HG03025 (cell line): ENCODE measurements at regions not wholly inside any gene's neighbourhood (a gene's known extent, or its start where the extent isn't known, plus 50 kb on each side); places are given as distances from the start of the nearest gene placed in this dataset.
"Not testable (repeated sequence)": the region's sequence is repeated elsewhere in the genome, so short reads cannot be mapped to it uniquely, and the experiment has no call there.

Source experiments
- ATAC-seq: cut with Tn5 transposase; IDR thresholded peaks from one replicate; pipeline ENCODE4 v1.9.1; 2021; ENCODE audit warnings: mild to moderate bottlenecking, moderate library complexity; ENCODE audit not compliant: unreplicated experiment, low FRiP score

DNA sequence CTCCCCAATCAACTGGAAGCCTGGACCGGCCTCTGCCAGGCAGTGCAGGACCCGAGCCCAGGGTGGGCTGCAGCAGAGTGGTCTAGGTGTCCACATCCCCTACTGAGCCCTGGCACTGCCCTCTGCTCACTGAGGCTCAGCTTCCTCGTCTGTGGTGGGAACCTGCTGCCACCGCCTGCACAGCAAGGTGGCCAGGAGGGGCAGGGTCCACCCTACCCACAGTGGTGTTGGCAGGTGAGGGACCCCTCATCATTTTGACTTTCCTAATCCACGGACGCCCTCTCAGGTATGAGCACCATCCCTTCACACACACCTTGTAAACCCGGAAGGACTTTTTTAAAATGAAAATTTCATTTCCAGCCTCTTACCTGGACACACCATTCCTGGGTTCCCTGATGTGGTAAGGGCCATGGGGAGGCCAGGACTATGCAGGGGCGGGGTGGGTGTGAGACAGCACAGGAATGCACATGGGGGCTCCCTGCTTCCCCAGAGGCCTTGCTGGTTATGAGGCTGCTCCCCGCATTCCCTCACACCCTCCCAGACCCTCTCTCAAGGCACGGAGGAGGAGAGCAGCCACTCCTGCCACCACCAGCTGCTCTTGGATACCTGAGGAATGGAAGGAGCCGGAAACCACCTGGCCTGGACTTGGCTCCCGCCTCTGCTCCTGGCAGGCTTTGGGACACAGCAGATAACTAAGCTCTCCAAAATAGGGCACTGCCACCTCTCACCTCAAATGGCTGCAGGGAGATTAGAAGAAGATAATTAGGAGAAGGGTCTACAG, 185.9 kb upstream of the TPM1 start:
- ATAC-seq, result no peak

DNA sequence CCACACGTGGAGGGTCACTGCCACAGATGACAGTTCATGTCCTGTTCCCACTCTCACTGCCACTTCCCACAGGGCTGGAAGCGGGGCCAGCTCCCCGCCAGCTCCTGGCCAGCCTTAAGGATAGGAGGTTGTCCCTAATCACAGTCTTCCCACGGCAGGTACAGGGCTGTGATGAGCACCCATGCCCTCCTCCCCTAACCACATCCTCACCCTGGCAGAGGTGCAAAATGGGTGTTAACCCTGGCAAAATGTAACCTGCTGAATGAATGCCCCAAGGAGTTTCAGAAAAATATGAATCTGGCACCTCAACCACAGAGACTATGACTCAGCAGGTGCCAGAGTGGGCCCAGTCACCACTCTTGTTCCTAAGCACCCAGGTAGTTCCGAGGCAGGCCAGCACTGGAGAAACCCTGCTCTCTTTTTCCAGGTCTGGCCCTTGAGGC, 185.1 kb upstream of the TPM1 start:
- no peak for ATAC-seq

DNA sequence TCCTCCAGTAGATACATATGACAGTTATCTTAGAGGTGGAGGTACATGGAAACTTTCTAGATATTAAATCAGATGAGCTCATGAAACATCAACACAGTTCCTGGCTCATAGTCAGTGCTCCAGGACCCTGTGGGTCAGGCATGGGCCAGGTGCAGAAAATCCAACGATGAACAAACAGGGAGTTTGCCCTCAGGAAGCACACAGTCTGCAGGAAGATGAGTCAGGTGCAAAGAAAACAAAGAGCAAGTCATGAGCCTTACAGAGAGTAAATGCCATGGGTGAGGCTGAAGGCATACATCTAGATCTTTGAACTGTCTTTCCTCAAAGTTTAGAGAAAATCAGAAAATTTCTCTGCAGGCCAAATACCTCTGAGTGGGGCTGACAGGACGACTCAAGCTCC, 184.2 kb upstream of the TPM1 start:
- ATAC-seq, result no peak

GRCh38 chr15:62862717-62863116, 179.8 kb upstream of the TPM1 start:
- ATAC-seq, result no peak

- ATAC-seq, result no peak
Measured at GRCh38 chr15:62866366-62866765, 176.2 kb upstream of the TPM1 start.

GRCh38 chr15:62867844-62868243, 174.7 kb upstream of the TPM1 start:
- ATAC-seq, result no peak

DNA sequence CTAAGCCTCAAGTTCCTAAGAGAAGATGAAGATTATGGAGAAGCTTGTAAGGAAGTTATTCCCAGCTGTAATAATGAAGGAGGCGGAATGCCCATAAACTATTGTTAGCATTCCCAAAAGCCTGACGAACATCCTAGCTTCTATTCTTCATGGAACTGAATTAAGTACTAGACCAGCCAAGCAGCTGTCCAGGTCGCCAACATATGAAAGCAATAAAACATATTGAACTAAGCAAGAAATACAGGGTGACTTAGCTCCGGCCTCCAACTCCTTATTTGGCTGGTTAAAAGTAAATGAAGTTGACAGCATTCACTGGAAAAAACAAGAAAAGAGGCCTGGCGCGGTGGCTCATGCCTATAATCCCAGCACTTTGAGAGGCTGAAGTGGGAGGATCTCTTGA, 174.0 kb upstream of the TPM1 start:
- ATAC-seq, result no peak

GRCh38 chr15:62869116-62869515, 173.4 kb upstream of the TPM1 start:
- ATAC-seq, result no peak

- ATAC-seq, result no peak
Measured at GRCh38 chr15:62870216-62870615, 172.3 kb upstream of the TPM1 start.

- not testable (repeated sequence) for ATAC-seq
Measured at GRCh38 chr15:62870701-62871100, 171.8 kb upstream of the TPM1 start.

GRCh38 chr15:62873203-62873602, 169.3 kb upstream of the TPM1 start:
- ATAC-seq, result no peak

- no peak for ATAC-seq
Measured at GRCh38 chr15:62874064-62874463, 168.5 kb upstream of the TPM1 start.

DNA sequence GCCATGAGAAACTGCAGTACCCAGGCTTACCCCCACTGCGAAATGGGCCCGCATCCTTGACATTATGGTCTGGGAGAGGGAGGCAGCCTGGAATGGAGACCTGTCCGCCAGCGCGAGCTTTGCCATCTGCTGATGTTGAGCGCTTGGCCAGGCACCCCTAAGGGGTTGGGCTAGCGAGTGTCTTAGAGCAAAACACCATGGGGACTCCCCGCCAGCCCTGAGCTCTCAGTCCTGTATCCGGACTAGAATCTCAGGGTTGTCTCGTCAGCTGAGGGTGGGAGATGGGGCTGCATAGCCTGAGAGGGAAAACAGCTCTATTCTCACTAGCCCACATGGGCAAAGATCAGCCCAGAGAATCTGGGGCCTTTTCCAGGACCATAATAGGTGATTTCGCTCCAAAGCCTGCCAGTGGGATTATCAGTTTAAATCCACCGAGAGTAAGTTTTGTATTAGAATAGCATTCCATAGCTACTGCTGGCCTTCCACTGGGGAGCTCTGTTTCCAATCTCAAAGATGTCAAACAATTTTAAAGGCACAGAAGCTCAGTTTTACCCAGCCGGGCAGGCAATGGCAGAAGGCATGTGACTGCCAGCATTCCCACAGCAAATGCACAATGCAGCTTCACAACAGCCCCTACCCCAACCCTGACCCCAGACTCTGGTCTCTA, 167.5 kb upstream of the TPM1 start:
- ATAC-seq, result no peak

DNA sequence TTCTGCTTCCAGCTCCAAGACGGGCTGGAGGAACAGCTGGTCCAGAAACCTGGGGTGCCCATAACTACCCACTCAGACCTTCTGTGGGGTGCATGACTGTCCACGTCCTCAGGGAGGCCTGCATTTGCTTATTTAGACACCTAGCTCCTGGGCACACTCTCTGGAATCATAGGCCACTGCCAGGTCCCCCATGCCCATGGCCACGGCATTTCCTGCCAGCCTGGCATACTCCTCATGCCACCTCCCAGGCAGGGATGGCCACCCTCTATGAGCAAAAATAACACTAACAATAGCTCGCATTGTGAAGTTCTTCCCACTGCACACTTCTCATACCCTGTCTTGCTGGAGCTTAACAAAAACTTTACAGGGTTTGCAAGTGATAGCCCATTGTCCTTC, 166.9 kb upstream of the TPM1 start:
- ATAC-seq, result no peak

- ATAC-seq, result no peak
Measured at GRCh38 chr15:62877276-62877857, 165.2 kb upstream of the TPM1 start.

GRCh38 chr15:62878070-62878469, 164.5 kb upstream of the TPM1 start:
- ATAC-seq, result no peak

DNA sequence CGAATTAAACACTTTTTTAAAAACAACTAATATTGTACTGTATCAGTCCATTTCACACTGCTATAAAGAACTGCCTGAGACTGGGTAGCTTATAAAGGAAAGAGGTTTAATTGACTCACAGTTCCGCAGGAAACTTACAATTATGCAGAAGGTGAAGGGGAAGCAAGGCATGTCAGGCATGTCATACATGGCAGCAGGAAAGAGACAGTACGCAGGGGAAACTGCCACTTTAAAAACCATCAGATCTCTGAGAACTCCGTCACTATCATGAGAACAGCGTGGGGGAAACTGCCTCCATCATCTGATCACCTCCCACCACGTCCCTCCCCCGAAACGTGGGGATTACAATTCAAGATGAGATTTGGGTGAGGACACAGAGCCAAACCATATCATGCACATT, 162.8 kb upstream of the TPM1 start:
- ATAC-seq, result no peak

DNA sequence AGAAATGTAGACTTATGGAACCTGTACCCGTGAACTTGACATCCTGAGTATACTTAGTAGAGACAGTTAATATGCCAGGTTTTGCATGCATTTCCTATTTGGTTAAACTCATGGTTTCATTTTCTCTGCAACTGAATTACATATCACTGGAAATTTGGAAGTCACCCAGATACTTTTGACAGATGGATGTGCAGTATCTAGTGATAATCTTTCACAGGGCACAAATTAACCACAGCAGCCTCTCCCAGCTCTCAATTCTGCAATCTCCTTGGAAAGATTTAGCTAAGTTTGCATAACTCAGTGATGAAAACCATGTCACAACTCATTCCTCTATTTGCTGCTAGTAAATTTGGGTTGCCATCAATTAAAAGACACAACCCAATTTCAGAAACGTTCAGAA, 162.3 kb upstream of the TPM1 start:
- ATAC-seq, result no peak

DNA sequence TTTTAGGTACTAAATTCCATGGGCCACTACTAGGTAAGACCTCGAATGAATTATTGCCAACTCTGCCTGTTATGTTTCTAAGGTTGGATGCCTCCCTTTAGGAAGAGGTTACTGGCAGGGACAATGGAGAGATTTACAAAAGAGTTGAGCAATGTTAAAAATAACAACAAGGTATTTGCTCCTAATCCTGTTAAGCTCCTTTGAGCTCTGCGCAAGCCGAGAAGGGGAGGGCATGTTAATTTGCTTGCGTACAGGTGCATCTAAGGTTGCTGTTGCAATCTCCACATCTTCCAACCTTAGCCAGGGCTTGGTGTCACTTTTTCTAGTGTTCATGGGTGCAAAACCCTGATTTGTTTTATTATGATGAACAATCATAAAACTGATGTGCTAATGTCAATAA, 161.5 kb upstream of the TPM1 start:
- ATAC-seq, result no peak

DNA sequence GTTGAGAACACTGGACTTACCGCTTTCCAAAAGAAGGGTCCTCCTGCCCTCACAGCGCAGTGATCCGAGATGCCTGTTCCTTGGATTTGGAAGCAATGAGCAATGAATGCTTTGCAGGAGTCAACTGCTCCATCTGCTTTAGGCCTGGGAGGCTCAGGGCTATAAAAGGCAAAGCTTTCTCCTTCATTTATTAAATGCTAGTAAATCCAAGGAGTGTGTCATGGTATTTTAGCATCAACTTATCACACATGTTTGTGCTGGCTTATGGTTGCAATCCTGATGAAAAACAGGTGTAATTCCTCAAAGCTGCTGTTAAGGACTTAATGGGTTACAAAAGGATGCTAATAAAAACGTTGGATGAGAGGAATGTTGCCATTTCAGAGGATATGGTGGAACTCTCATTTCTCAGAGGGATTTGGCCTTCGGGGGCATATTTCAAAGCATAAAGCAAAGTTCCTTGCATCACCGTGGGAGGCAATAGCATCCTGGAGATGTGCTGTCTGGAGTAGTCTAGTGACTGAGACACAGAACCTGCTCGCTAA, 158.5 kb upstream of the TPM1 start:
- no peak for ATAC-seq

DNA sequence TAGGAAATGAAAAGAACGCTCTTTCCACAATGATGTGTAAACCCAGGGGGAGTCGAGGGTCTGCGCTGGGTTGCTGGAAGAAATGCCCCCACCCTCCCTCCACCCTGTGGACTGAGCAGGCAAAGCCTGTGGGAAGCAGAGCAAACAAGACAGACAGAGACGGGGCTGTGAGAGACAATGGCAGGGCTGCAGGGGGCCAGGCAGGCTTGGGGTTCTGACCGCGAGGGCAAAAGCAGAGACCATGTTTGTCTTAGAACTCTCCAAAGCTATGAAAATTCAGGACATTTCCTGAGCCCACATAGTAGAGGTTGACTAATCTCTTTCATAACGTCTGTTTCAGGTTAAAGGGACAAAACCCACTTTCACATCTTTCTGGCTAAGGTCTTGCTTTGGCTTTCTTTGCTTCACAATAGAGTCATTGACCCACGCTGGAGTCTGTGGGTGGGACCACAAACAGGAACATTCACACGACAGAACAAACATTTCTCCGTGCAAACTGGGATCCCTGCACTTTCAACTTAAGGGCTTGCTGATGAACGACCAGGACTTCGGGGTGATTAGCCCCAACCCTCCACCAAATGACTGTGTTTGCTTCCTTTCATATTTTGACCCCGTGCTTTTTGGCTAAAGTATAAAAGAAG, 156.0 kb upstream of the TPM1 start:
- no peak for ATAC-seq
